GM19468 (cell line): ENCODE measurements at regions not wholly inside any gene's neighbourhood (a gene's known extent, or its start where the extent isn't known, plus 50 kb on each side); places are given as distances from the start of the nearest gene placed in this dataset.

Source experiments
- ATAC-seq: cut with Tn5 transposase; IDR thresholded peaks from one replicate; pipeline ENCODE4 v1.9.1; 2021; ENCODE audit warnings: mild to moderate bottlenecking, moderate library complexity, moderate number of reproducible peaks; ENCODE audit not compliant: unreplicated experiment; ENCODE audit errors: extremely low read depth

GRCh38 chr20:22507240-22507961 lies 77.0 kb downstream of the FOXA2 start:
- no peak for ATAC-seq

GRCh38 chr20:22506827-22507226 lies 77.5 kb downstream of the FOXA2 start:
- no peak for ATAC-seq

DNA sequence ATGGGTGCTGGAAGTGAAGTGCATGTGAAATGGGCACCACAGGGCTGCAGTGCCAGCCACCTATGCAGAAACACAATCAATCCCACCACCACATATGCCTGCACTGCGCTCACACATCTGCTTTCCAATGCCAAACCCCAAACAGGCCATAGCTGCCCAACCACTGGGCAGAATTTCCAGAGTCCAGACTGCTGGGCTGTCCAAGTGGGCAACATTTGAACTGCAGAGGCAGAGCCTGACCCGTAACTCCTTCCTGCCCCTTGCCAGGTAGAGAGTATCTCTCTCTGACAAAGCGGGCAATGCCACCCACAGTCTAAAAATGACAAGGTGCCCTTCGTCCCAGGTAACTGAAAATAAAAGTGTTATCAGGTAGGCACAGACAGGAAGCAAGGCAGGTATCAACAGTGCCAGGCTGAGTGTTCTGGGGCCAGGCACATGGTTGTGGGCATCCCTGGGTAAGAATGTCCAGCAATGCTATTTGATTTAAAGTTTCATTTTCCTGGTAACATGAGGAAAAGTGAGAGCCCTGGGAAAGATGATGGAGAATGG lies 79.5 kb downstream of the FOXA2 start:
- ATAC-seq, result no peak

GRCh38 chr20:22503577-22503976 lies 80.8 kb downstream of the FOXA2 start:
- ATAC-seq, result no peak

DNA sequence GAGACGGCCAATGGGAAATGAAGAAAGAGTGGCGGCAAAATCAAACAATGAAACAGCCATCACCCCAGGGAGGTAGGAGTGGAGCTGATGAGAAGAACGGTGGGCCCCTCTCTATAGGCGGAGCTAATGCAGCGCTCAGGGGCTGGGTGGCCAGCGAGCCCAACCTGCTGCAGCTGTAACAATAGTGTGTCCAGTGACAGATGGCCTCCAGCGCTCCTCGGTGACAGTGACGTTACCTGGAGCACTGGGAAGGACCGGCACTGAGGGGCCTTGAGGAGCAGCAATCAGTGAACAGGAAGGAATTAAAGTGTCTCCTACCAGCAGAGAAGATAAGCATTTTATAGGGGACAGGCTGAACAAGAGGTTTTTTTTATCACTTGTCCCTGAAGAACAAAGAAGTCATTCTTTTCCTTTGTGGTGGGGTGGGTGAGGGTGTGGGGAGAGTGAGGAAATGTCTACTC lies 81.6 kb downstream of the FOXA2 start:
- no peak for ATAC-seq

GRCh38 chr20:22501566-22502344 lies 82.6 kb downstream of the FOXA2 start:
- no peak for ATAC-seq

- ATAC-seq, result no peak
Observed at GRCh38 chr20:22501034-22501433, 83.3 kb downstream of the FOXA2 start.

DNA sequence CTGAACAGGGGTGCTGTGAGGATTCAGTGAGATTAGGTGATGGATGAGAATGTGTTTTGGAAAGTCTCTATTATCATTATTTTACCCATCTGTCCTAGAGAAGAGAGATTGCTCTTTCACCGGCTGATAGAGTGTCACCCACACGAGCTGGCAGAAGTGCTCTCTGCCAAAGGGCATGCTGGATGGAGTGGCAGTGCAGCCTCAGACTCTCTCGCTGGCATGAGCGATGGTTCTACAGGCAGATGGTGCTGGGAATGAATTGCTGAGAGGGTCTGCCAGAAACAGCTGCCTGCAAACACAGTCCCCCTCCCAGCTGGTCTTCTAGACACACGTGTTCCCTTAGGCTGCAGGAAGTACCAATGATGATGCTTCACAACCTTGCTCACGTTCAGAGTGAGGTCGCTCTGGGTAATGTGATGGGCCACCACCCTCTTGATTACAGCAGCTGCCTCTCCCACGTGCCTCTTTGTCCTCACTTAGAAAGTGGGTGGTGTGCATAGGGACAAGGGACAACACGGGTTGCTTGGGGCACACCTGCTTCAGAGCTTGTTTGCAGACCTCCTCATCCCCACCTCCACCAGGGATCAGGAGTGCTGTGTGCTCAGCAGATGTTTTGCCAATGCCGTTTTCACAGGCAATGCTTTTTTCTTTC lies 84.7 kb downstream of the FOXA2 start:
- ATAC-seq, result no peak

- no peak for ATAC-seq
Observed at GRCh38 chr20:22496817-22497216, 87.6 kb downstream of the FOXA2 start.

DNA sequence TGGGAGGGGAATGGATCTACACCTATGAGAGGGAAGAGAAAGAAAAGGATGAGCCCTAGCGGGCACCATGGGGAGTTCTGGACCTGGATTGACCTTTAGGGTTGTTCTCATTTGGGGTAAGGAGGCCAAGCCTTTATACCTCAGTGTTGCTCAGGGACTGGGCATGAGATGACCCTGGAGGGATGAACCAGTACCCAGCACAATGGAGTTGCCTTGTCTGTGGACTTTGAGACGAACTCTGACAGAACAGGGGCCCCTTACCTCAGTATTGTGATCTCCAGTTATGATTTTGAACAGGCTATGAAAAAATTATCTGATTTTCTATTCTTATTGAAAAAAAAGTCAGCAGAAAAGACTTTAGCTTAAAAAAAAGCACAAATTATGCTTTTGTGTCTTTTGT lies 88.6 kb downstream of the FOXA2 start:
- ATAC-seq, result no peak

GRCh38 chr20:22495172-22495571 lies 89.2 kb downstream of the FOXA2 start:
- no peak for ATAC-seq

DNA sequence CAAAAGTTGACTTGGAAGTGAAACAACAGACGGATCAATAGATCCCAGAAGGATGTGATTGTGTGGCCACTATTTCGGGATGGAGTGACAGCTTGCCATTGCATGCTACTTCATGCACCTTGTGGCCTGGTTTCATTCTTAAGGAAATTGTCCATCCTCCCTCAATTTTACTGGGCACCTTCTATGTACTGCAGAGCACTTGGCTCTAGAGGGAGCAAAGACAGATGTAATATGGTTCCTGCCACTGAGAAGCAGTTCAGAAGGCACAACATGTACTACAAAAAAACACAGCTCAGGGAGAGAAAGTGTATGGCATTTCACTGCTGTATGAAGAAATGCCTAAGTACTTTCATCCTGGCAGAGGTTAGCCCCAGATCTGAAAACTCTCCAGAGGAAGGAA lies 91.9 kb downstream of the FOXA2 start:
- no peak for ATAC-seq

DNA sequence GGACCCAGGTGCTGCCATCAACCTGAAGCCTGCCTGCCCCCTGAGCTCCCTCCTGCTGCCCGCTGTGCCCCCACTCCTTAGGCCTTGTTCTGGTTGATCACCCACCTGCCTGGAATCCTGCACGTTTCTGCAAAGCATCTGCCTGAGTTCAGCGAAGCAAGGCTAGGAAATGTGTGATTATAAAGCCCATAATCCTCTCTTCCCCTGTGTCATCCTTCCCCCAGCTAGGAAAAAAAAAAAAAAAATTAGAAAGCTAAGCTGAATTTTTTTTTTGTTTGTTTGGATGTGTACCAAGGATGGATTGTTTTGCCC lies 93.2 kb downstream of the FOXA2 start:
- no peak for ATAC-seq

- no peak for ATAC-seq
Observed at GRCh38 chr20:22490287-22491193, 93.8 kb downstream of the FOXA2 start.

DNA sequence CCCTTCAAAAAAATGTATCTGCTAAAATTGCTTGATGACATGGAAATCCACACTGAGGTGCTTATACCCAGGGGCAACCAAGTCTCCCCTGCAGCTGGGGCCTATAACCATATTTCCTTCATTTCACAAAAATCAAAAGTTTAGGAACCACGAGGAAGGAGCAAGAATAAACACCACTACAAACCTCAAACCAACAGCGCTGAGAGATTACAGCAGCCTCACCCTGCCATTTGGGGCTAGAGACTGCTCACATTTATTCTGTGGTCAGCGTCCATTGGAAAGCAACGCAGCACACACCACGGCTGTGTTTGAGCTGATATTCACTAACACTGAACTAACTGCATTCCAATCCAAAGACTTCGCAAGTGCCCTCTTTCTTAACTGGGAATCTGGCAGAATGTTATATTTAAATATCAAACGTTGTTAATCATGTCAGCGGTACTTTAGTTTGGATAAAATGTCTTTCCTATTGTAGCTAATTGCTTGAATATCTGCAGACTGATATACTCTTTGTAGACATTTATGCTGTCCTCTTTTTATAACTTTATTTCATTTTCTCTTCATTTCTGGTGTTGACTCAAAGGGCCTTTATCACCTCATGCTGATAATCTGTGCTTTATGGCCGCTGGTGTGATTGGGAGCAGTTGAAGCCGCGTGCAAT lies 94.6 kb downstream of the FOXA2 start:
- no peak for ATAC-seq

- no peak for ATAC-seq
Observed at GRCh38 chr20:22480336-22480735, 104.0 kb downstream of the FOXA2 start.

DNA sequence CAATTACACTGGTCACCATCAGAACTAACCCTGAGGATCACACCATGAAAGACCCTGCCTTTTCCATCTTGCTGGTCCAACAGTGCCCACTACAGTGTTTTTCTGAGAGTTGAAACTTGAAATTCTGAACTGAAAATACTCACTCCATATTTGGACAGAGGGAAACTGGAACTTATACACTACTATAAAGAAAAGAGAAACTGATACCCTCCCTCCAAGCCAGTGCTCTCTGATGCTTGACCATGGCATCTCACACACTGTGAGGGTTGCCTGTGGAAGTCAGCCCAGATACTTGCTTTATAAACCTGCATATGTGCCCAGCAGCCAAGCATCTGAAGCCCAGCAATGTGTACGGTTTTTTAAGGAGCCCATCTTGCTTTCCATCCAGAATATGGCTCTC lies 108.7 kb downstream of the FOXA2 start:
- ATAC-seq, result no peak

- no peak for ATAC-seq
Observed at GRCh38 chr20:22474224-22474623, 110.1 kb downstream of the FOXA2 start.

GRCh38 chr20:22473293-22473692 lies 111.1 kb downstream of the FOXA2 start:
- ATAC-seq, result no peak
